KMS-11 (cell line): ENCODE measurements at regions not wholly inside any gene's neighbourhood (a gene's known extent, or its start where the extent isn't known, plus 50 kb on each side); places are given as distances from the start of the nearest gene placed in this dataset.

Experiments
- H2AFZ ChIP-seq: fragments of 200-600 bp; sonication (generic); 2 replicates; pipeline ENCODE4 v1.6.1; 2016; ENCODE audit warnings: antibody characterized with exemption, mixed run types, low read depth
- H3K27ac ChIP-seq: fragments of 200-600 bp; sonication (generic); 2 replicates; pipeline ENCODE4 v1.6.1; 2016; ENCODE audit warnings: mild to moderate bottlenecking, mixed run types
- H3K27me3 ChIP-seq: fragments of 200-600 bp; sonication (generic); 2 replicates; pipeline ENCODE4 v1.6.1; 2017; ENCODE audit warnings: mild to moderate bottlenecking, low read depth, mixed run types, moderate library complexity; ENCODE audit not compliant: insufficient read depth
- H3K36me3 ChIP-seq: fragments of 200-600 bp; sonication (generic); 2 replicates; pipeline ENCODE4 v1.6.1; 2017; ENCODE audit warnings: mild to moderate bottlenecking, mixed run types; ENCODE audit not compliant: insufficient read depth
- H3K4me1 ChIP-seq: fragments of 200-600 bp; sonication (generic); 2 replicates; pipeline ENCODE4 v1.6.1; 2016; ENCODE audit warnings: mild to moderate bottlenecking, low read depth, mixed run types; ENCODE audit not compliant: poor library complexity, severe bottlenecking
- H3K4me2 ChIP-seq: fragments of 200-600 bp; sonication (generic); 2 replicates; pipeline ENCODE4 v1.7.0; 2016; ENCODE audit warnings: mild to moderate bottlenecking, mixed run types
- H3K4me3 ChIP-seq: fragments of 200-600 bp; sonication (generic); IDR thresholded peaks from 2 replicates; pipeline ENCODE4 v1.6.1; 2017; ENCODE audit warnings: low read depth, low read length, mixed read lengths; ENCODE audit not compliant: insufficient read depth
- H3K79me2 ChIP-seq: fragments of 200-600 bp; sonication (generic); 2 replicates; pipeline ENCODE4 v1.6.1; 2016; ENCODE audit warnings: low read depth, mixed run types; ENCODE audit not compliant: insufficient read depth
- H3K9ac ChIP-seq: fragments of 200-600 bp; sonication (generic); 2 replicates; pipeline ENCODE4 v1.6.1; 2016; ENCODE audit warnings: mild to moderate bottlenecking, mixed run types
- H4K20me1 ChIP-seq: fragments of 200-600 bp; sonication (generic); 2 replicates; pipeline ENCODE4 v1.6.1; 2016; ENCODE audit warnings: mild to moderate bottlenecking, mixed run types; ENCODE audit not compliant: insufficient read depth
- TF ChIP-seq, protein P1 (sequence below): fragments of 200-600 bp; sonication (generic); conservative IDR thresholded peaks from 2 replicates; pipeline ENCODE4 v1.6.1; 2017; ENCODE audit warnings: low read depth, mild to moderate bottlenecking, antibody characterized with exemption, low read length, moderate library complexity, mixed read lengths

- H3K4me1 ChIP-seq, result no peaks in the 10 kb centered on the region
- H4K20me1 ChIP-seq, result no peaks in the 10 kb centered on the region
These were observed 1191.2 kb downstream of the CNTNAP5 start for GRCh38 chr2:125216321-125216720.

DNA sequence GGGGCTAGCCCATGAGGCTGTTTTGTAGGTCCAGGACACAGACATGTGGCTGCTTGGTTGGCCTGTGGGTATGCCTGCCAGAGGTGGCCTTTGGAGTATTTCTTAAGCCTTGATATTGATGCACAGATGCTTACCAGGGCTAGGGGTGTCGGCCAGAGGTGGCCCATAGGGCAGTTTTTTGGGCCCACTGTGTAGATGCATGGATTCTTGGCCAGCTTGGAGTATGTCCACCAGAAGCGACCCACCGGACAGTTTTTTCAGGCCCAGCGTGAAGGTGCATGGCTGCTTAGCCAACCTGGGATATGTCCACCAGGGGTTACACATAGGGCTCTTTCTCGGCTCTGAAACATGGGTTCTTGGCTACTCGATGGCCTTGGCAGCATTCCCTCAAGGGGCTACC lies 1199.1 kb downstream of the CNTNAP5 start:
- Histone ChIP-seq H3K9ac (no peak overlapping the region), H2AFZ (no peak overlapping the region), H3K27me3 (no peaks in the 10 kb centered on the region), H3K4me2 (no peak overlapping the region), H3K4me3 (no peak overlapping the region), H3K4me1 (no peaks in the 10 kb centered on the region), H4K20me1 (no peaks in the 10 kb centered on the region), H3K79me2 (no peaks in the 10 kb centered on the region), H3K36me3 (no peaks in the 10 kb centered on the region), H3K27ac (no peak overlapping the region)
- TF ChIP-seq, protein P1, sequence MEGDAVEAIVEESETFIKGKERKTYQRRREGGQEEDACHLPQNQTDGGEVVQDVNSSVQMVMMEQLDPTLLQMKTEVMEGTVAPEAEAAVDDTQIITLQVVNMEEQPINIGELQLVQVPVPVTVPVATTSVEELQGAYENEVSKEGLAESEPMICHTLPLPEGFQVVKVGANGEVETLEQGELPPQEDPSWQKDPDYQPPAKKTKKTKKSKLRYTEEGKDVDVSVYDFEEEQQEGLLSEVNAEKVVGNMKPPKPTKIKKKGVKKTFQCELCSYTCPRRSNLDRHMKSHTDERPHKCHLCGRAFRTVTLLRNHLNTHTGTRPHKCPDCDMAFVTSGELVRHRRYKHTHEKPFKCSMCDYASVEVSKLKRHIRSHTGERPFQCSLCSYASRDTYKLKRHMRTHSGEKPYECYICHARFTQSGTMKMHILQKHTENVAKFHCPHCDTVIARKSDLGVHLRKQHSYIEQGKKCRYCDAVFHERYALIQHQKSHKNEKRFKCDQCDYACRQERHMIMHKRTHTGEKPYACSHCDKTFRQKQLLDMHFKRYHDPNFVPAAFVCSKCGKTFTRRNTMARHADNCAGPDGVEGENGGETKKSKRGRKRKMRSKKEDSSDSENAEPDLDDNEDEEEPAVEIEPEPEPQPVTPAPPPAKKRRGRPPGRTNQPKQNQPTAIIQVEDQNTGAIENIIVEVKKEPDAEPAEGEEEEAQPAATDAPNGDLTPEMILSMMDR, result no peak

More at GRCh38 chr2:125216321-125216720, 1191.2 kb downstream of the CNTNAP5 start:
- Histone ChIP-seq H3K27me3 (no peaks in the 10 kb centered on the region), H3K27ac (no peak overlapping the region), H3K4me3 (no peak overlapping the region), H3K4me2 (no peak overlapping the region), H3K9ac (no peak overlapping the region), H3K36me3 (no peaks in the 10 kb centered on the region), H3K79me2 (no peaks in the 10 kb centered on the region), H2AFZ (no peak overlapping the region)
- TF ChIP-seq, protein P1, result no peak

DNA sequence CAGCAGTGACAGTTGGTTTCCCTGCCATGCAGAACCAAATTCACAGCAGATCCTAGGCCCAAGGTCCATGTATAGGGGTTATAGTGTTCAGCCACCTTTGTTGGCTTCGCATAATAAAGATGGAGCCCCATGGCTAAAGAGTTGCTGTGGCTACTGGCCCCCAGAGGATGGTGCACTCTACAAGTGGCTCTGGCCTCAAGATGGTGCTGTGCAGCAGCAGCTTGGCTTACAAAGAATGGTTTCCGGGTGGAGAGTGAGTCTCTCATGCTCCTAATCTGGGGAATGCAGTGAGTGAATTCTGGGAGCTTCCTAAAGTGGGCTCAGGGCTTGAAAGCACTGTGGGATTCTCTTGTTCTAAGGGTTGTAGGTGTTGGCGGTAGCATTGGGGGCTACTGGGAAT lies 1199.7 kb downstream of the CNTNAP5 start:
- Histone ChIP-seq H3K4me1 (no peaks in the 10 kb centered on the region), H3K27me3 (no peaks in the 10 kb centered on the region), H3K4me2 (no peak overlapping the region), H3K79me2 (no peaks in the 10 kb centered on the region), H3K9ac (no peak overlapping the region), H4K20me1 (no peaks in the 10 kb centered on the region), H3K4me3 (no peak overlapping the region), H3K27ac (no peak overlapping the region), H3K36me3 (no peaks in the 10 kb centered on the region), H2AFZ (no peak overlapping the region)
- TF ChIP-seq, protein P1, result no peak

GRCh38 chr2:125227843-125228392 lies 1202.8 kb downstream of the CNTNAP5 start:
- Histone ChIP-seq H4K20me1 (no peaks in the 10 kb centered on the region), H3K27me3 (no peaks in the 10 kb centered on the region), H2AFZ (no peak overlapping the region), H3K79me2 (no peaks in the 10 kb centered on the region), H3K27ac (no peak overlapping the region), H3K9ac (no peak overlapping the region), H3K36me3 (no peaks in the 10 kb centered on the region), H3K4me3 (no peak overlapping the region), H3K4me1 (no peaks in the 10 kb centered on the region), H3K4me2 (no peak overlapping the region)
- TF ChIP-seq, protein P1, result 0 out of 2 replicates have a peak, but pooled peaks have one; percentile 25
